H1 (cell line): ENCODE measurements at regions not wholly inside any gene's neighbourhood (a gene's known extent, or its start where the extent isn't known, plus 50 kb on each side); places are given as distances from the start of the nearest gene placed in this dataset.

ENCODE experiments used
- CTCF ChIA-PET: fragments of 300-600 bp; sonication (Branson Sonifier 250); formaldehyde crosslinking; loops from one replicate; lab custom pipeline; 2021; ENCODE audit not compliant: partially characterized antibody; lab: Charles Lee
- POLR2A ChIA-PET: fragments of 300-600 bp; sonication (Branson Sonifier 250); formaldehyde crosslinking; loops from one replicate; lab custom pipeline; 2021; ENCODE audit warnings: inconsistent platforms; ENCODE audit not compliant: partially characterized antibody; lab: Charles Lee
- DNase-seq, 2 experiments: peaks; one replicate each; pipeline versions ENCODE4 v3.0.0 to v3.0.0-alpha.2; 2010 to 2022; ENCODE audit warnings: low spot score in 2 of 2, low read depth in 1 of 2, mixed read lengths in 1 of 2
- FAIRE-seq: peaks from 2 replicates; lab custom pipeline; 2011; peaks lifted over from hg19 to GRCh38; lab: Jason Lieb, UNC
- H2AFZ ChIP-seq: 2 replicates; pipeline ENCODE4 v1.8.1; 2012; ENCODE audit warnings: low read length, inconsistent platforms
- H2AK5ac ChIP-seq: 2 replicates; pipeline ENCODE4 v1.6.1; 2013; ENCODE audit warnings: low read depth, low read length
- H2BK120ac ChIP-seq: replicated peaks from 2 replicates; pipeline ENCODE3; 2013; ENCODE audit warnings: low read depth, low read length, inconsistent platforms
- H2BK12ac ChIP-seq: 2 replicates; pipeline ENCODE4 v1.6.1; 2013; ENCODE audit warnings: low read depth, low read length
- H2BK15ac ChIP-seq: 2 replicates; pipeline ENCODE4 v1.6.1; 2013; ENCODE audit warnings: low read length
- H2BK20ac ChIP-seq: 2 replicates; pipeline ENCODE4 v1.6.1; 2013; ENCODE audit warnings: low read length
- H2BK5ac ChIP-seq: 2 replicates; pipeline ENCODE4 v1.6.1; 2013; ENCODE audit warnings: low read depth, low read length
- H3K14ac ChIP-seq: 2 replicates; pipeline ENCODE4 v1.6.1; 2013; ENCODE audit warnings: inconsistent platforms; ENCODE audit not compliant: insufficient read length
- H3K18ac ChIP-seq: 2 replicates; pipeline ENCODE4 v1.6.1; 2013; ENCODE audit warnings: low read length; ENCODE audit errors: extremely low read depth
- H3K23ac ChIP-seq: 2 replicates; pipeline ENCODE4 v1.6.1; 2013; ENCODE audit warnings: inconsistent platforms; ENCODE audit not compliant: insufficient read length
- H3K23me2 ChIP-seq: 2 replicates; pipeline ENCODE4 v1.6.1; 2013; ENCODE audit warnings: low read depth, low read length
- H3K27ac ChIP-seq: 2 replicates; pipeline ENCODE4 v1.6.1; 2011; ENCODE audit warnings: low read depth, low read length, inconsistent platforms
- H3K27me3 ChIP-seq, 4 experiments: replicated peaks in 1 of 4; 1 replicate in 1 of 4; 2 replicates in 3 of 4; pipeline versions ENCODE4 v1.6.1 to v1.8.1; 2011 to 2013; ENCODE audit warnings: low read length in 3 of 4, mild to moderate bottlenecking in 3 of 4, inconsistent platforms in 2 of 4, mixed read lengths in 2 of 4, moderate library complexity in 1 of 4; ENCODE audit not compliant: control insufficient read depth in 3 of 4, insufficient read depth in 3 of 4; ENCODE audit errors: extremely low read depth in 1 of 4
- H3K36me3 ChIP-seq, 4 experiments: 2 replicates each; pipeline versions ENCODE4 v1.6.1 to v1.8.1; 2011 to 2013; ENCODE audit warnings: mild to moderate bottlenecking in 4 of 4, low read length in 3 of 4, moderate library complexity in 2 of 4, control low read depth in 1 of 4, inconsistent platforms in 1 of 4; ENCODE audit not compliant: insufficient read depth in 4 of 4, control insufficient read depth in 2 of 4
- H3K4ac ChIP-seq: replicated peaks from 2 replicates; pipeline ENCODE3; 2013; ENCODE audit warnings: low read length, low read depth, mixed read lengths, inconsistent platforms; ENCODE audit not compliant: insufficient read length
- H3K4me1 ChIP-seq, 4 experiments: replicated peaks in 1 of 4; 1 replicate in 1 of 4; 2 replicates in 3 of 4; pipeline versions ENCODE4 v1.6.1 to v1.8.1; 2011 to 2013; ENCODE audit warnings: low read length in 3 of 4, inconsistent platforms in 2 of 4, mixed read lengths in 1 of 4; ENCODE audit not compliant: insufficient read depth in 4 of 4, control insufficient read depth in 3 of 4
- H3K4me2 ChIP-seq, 2 experiments: 2 replicates each; pipeline versions ENCODE4 v1.6.1 to v1.8.1; 2011 to 2013; ENCODE audit warnings: low read depth in 2 of 2, low read length in 2 of 2, control low read depth in 1 of 2, inconsistent platforms in 1 of 2, mild to moderate bottlenecking in 1 of 2; ENCODE audit not compliant: insufficient read depth in 1 of 2
- H3K4me3 ChIP-seq, 4 experiments: fragments of 200-600, 300-600 bp in 1 of 4; sonication (generic), shearing (Covaris generic), sonication (Bioruptor Twin) in 1 of 4; 2 replicates each; pipeline versions ENCODE4 v1.5.1 to v1.8.1; 2011 to 2016; ENCODE audit warnings: low read length in 4 of 4, low read depth in 3 of 4, control low read depth in 2 of 4, inconsistent platforms in 2 of 4, mild to moderate bottlenecking in 2 of 4, mixed read lengths in 1 of 4, moderate library complexity in 1 of 4; ENCODE audit not compliant: insufficient read depth in 2 of 4; ENCODE audit errors: extremely low read depth in 1 of 4
- H3K56ac ChIP-seq: replicated peaks from 2 replicates; pipeline ENCODE3; 2013; ENCODE audit warnings: low read depth, mild to moderate bottlenecking, mixed read lengths, low read length, inconsistent platforms; ENCODE audit not compliant: insufficient read length
- H3K79me1 ChIP-seq: 2 replicates; pipeline ENCODE4 v1.6.1; 2013; ENCODE audit warnings: low read depth, low read length, control low read depth
- H3K79me2 ChIP-seq, 2 experiments: 2 replicates each; pipeline versions ENCODE4 v1.6.1 to v1.8.1; 2012 to 2013; ENCODE audit warnings: low read length in 2 of 2, mild to moderate bottlenecking in 2 of 2, inconsistent platforms in 1 of 2; ENCODE audit not compliant: insufficient read depth in 2 of 2, control insufficient read depth in 1 of 2
- H3K9ac ChIP-seq, 4 experiments: replicated peaks in 1 of 4; 1 replicate in 1 of 4; 2 replicates in 3 of 4; pipeline versions ENCODE4 v1.6.1 to v1.8.1; 2011 to 2013; ENCODE audit warnings: low read depth in 3 of 4, low read length in 3 of 4, control low read depth in 2 of 4, mild to moderate bottlenecking in 2 of 4, moderate library complexity in 2 of 4, inconsistent platforms in 1 of 4; ENCODE audit errors: extremely low read depth in 1 of 4
- H3K9me3 ChIP-seq, 2 experiments: 2 replicates each; pipeline versions ENCODE4 v1.6.1 to v1.8.1; 2012 to 2013; ENCODE audit warnings: mild to moderate bottlenecking in 2 of 2, moderate library complexity in 2 of 2, control low read depth in 1 of 2, inconsistent platforms in 1 of 2, low read depth in 1 of 2, low read length in 1 of 2, mixed read lengths in 1 of 2; ENCODE audit not compliant: insufficient read depth in 2 of 2
- H4K20me1 ChIP-seq, 2 experiments: replicated peaks in 1 of 2; 2 replicates each; pipeline versions ENCODE3 to v1.8.1; 2011 to 2013; ENCODE audit warnings: inconsistent platforms in 2 of 2, low read length in 2 of 2, mild to moderate bottlenecking in 1 of 2; ENCODE audit not compliant: insufficient read depth in 2 of 2, control insufficient read depth in 1 of 2
- H4K5ac ChIP-seq: 2 replicates; pipeline ENCODE4 v1.6.1; 2013; ENCODE audit warnings: low read length, low read depth, mixed read lengths, inconsistent platforms; ENCODE audit not compliant: insufficient read length
- H4K8ac ChIP-seq: 2 replicates; pipeline ENCODE4 v1.8.0; 2013; ENCODE audit warnings: mild to moderate bottlenecking, moderate library complexity, low read length, inconsistent platforms; ENCODE audit not compliant: insufficient read depth; ENCODE audit errors: extremely low read depth
- H4K91ac ChIP-seq: replicated peaks from 2 replicates; pipeline ENCODE3; 2013; ENCODE audit warnings: low read length, mixed read lengths, inconsistent platforms; ENCODE audit not compliant: insufficient read length
- CBX8 ChIP-seq: fragments of 300-800, 300-1000 bp; sonication (generic); IDR thresholded peaks from 2 replicates; pipeline ENCODE4 v1.7.1; 2016; ENCODE audit warnings: low read depth, low read length, borderline replicate concordance
- CTBP2 ChIP-seq: IDR thresholded peaks from 2 replicates; pipeline ENCODE4 v1.7.0; 2011; ENCODE audit warnings: borderline replicate concordance, mild to moderate bottlenecking, moderate library complexity, mixed read lengths, low read length; ENCODE audit not compliant: insufficient read depth, insufficient read length
- JUN ChIP-seq: IDR thresholded peaks from 2 replicates; pipeline ENCODE4 v1.6.1; 2011; ENCODE audit warnings: low read depth, mild to moderate bottlenecking, improper control_type of control experiment, low read length
- MAFK ChIP-seq: IDR thresholded peaks from 2 replicates; pipeline ENCODE4 v1.6.1; 2012; ENCODE audit warnings: low read depth, mild to moderate bottlenecking, improper control_type of control experiment, low read length
- POLR2A ChIP-seq, 2 experiments: IDR thresholded peaks; 1 replicate in 1 of 2; 2 replicates in 1 of 2; pipeline ENCODE4 v1.6.1; 2011; ENCODE audit warnings: low read depth in 2 of 2, low read length in 2 of 2, mild to moderate bottlenecking in 2 of 2; ENCODE audit errors: control extremely low read depth in 1 of 2
- RNF2 ChIP-seq: fragments of 200-900, 300-1000 bp; sonication (generic); IDR thresholded peaks from 2 replicates; pipeline ENCODE4 v1.7.1; 2016; ENCODE audit warnings: borderline replicate concordance, low read depth, mild to moderate bottlenecking, antibody characterized with exemption, low read length; ENCODE audit not compliant: poor library complexity, severe bottlenecking; ENCODE audit errors: missing control alignments
- SIX5 ChIP-seq: IDR thresholded peaks from 2 replicates; pipeline ENCODE4 v1.6.1; 2011; ENCODE audit warnings: mild to moderate bottlenecking, low read depth, low read length
- TAF1 ChIP-seq: IDR thresholded peaks from 2 replicates; pipeline ENCODE4 v1.6.1; 2011; ENCODE audit warnings: mild to moderate bottlenecking, low read depth, low read length
- YY1 ChIP-seq: IDR thresholded peaks from 2 replicates; pipeline ENCODE4 v1.6.1; 2011; ENCODE audit warnings: low read depth, mild to moderate bottlenecking, low read length
- WGBS, 2 experiments: shearing (Covaris generic) in 1 of 2; methylation state at CpG; one replicate each; pipeline versions ENCODE4 v1.1.6 to v1.1.7; 2013 to 2015; ENCODE audit warnings: low lambda C conversion rate in 2 of 2, mixed read lengths in 2 of 2, inconsistent platforms in 1 of 2, low coverage in 1 of 2, missing lambda C conversion rate in 1 of 2; ENCODE audit not compliant: insufficient replicate concordance in 2 of 2, insufficient coverage in 1 of 2, insufficient read length in 1 of 2; ENCODE audit errors: extremely low coverage in 1 of 2, missing lambda C conversion rate in 1 of 2; 5-methylcytosine and 5-hydroxymethylcytosine counted together
- TF ChIP-seq, protein P1 (sequence below): IDR thresholded peaks from 2 replicates; pipeline ENCODE4 v1.6.1; 2012; ENCODE audit warnings: low read length, inconsistent platforms

DNA sequence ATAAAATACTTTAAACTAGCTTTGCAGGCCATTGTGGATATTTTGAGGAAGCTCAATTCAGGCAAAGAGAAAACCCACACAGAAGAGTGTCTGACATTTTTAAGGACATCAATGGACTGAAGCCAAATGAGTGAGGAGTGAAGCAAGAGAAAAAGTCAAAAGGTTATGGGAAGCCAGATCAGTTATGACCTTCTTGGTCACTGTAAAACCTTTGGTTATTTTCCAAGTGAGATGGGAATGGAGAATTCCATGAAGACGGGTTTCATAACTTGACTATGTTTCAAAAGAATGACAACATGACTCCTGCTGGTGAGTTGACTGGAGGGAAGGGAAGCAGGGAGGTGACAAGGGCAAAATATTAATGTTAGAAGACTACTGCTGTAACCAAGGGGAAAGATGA, 585.2 kb downstream of the EFNA5 start:
- CTCF ChIA-PET = interaction anchor here (1.4 kb wide), 1 partner anchor 162 kb away, joined by 4 read pairs; no protein-coding TSS in a partner anchor

More for the DNA sequence above, 585.2 kb downstream of the EFNA5 start:
- TF ChIP-seq CTBP2 = no peak
- TF ChIP-seq, protein P1, sequence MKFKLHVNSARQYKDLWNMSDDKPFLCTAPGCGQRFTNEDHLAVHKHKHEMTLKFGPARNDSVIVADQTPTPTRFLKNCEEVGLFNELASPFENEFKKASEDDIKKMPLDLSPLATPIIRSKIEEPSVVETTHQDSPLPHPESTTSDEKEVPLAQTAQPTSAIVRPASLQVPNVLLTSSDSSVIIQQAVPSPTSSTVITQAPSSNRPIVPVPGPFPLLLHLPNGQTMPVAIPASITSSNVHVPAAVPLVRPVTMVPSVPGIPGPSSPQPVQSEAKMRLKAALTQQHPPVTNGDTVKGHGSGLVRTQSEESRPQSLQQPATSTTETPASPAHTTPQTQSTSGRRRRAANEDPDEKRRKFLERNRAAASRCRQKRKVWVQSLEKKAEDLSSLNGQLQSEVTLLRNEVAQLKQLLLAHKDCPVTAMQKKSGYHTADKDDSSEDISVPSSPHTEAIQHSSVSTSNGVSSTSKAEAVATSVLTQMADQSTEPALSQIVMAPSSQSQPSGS = no peak
- no peak for TF ChIP-seq CBX8
- TF ChIP-seq MAFK = no peak
- TF ChIP-seq RNF2 = no peak
- TF ChIP-seq YY1 = no peak
- no peak for TF ChIP-seq SIX5
- TF ChIP-seq TAF1 = no peak
- TF ChIP-seq JUN = no peak
- no peak for TF ChIP-seq POLR2A (IDR thresholded peaks at IDR 0.05; ENCODE audit: control extremely low read depth in 1 of 2, low read depth in 2 of 2, low read length in 2 of 2)
- Histone ChIP-seq H3K9me3 (no peaks in the 10 kb centered on the region), H3K36me3 (no peaks in the 10 kb centered on the region), H2BK12ac (no peak overlapping the region), H3K14ac (no peak overlapping the region), H2BK15ac (no peak overlapping the region), H3K9ac (no peak overlapping the region), H3K4me2 (no peak overlapping the region), H3K27me3 (no peaks in the 10 kb centered on the region), H4K20me1 (no peaks in the 10 kb centered on the region), H3K27ac (no peak overlapping the region), H3K4me1 (no peaks in the 10 kb centered on the region), H2BK5ac (no peak overlapping the region), H3K23me2 (no peaks in the 10 kb centered on the region), H2AK5ac (no peak overlapping the region), H2BK120ac (no peak overlapping the region), H3K23ac (no peak overlapping the region), H4K8ac (no peak overlapping the region), H3K18ac (no peak overlapping the region), H3K4ac (no peak overlapping the region), H2AFZ (peak overlapping the region; percentile 17; the same call in 1 of the 2 replicates), H4K91ac (no peak overlapping the region), H3K79me1 (no peaks in the 10 kb centered on the region), H3K4me3 (no peak overlapping the region), H3K79me2 (no peaks in the 10 kb centered on the region), H3K56ac (no peak overlapping the region), H4K5ac (no peak overlapping the region), H2BK20ac (no peak overlapping the region)
- POLR2A ChIA-PET = no interaction called here
- no peak for FAIRE-seq
- WGBS, 2 experiments = 86% methylated on average over 1 of the region's 1 CpG; no CpG with 5 or more reads in 1 of the 2 experiments
- no peak for DNase-seq
